T-cell (primary cell): ENCODE measurements at regions not wholly inside any gene's neighbourhood (a gene's known extent, or its start where the extent isn't known, plus 50 kb on each side); places are given as distances from the start of the nearest gene placed in this dataset.
"Not testable (repeated sequence)": the region's sequence is repeated elsewhere in the genome, so short reads cannot be mapped to it uniquely, and the experiment has no call there.

Experiments
- ATAC-seq, 4 experiments: fragments of 200-7000 bp in 3 of 4; fragments of 150-1000 bp in 1 of 4; cut with Tn5 transposase; replicated peaks in 1 of 4; 1 replicate in 3 of 4; 2 replicates in 1 of 4; pipeline ENCODE4 v1.10.0; 2021; ENCODE audit warnings: moderate library complexity in 3 of 4, mild to moderate bottlenecking in 2 of 4, moderate number of reproducible peaks in 1 of 4
- CTCF ChIA-PET, 2 donors: fragments of 300-600 bp; sonication (Branson Sonifier 250); formaldehyde crosslinking; loops; one replicate each; lab custom pipeline; 2022; ENCODE audit warnings: antibody characterized with exemption in 2 of 2; lab: Charles Lee
- POLR2A ChIA-PET, 2 donors: fragments of 300-600 bp; sonication (Branson Sonifier 250); formaldehyde crosslinking; loops; one replicate each; lab custom pipeline; 2022; ENCODE audit warnings: antibody characterized with exemption in 2 of 2; lab: Charles Lee
- DNase-seq, 35 experiments: peaks; one replicate each; pipeline versions ENCODE4 v3.0.0 to v3.0.0-alpha.2; 2013 to 2023
- H3K27ac ChIP-seq: one replicate; pipeline ENCODE4 v1.5.1; 2013; ENCODE audit warnings: low read length
- H3K27me3 ChIP-seq, 2 experiments: replicated peaks in 1 of 2; 1 replicate in 1 of 2; 2 replicates in 1 of 2; pipeline versions ENCODE4 v1.6.1 to v1.7.0; 2013; ENCODE audit warnings: low read length in 1 of 2, mixed read lengths in 1 of 2; ENCODE audit not compliant: control insufficient read depth in 2 of 2, insufficient read depth in 2 of 2; ENCODE audit errors: extremely low read depth in 1 of 2
- H3K36me3 ChIP-seq, 2 donors: 1 replicate in 1 of 2; 2 replicates in 1 of 2; pipeline versions ENCODE4 v1.6.1 to v1.7.0; 2013; ENCODE audit warnings: low read length in 1 of 2; ENCODE audit not compliant: control insufficient read depth in 2 of 2, insufficient read depth in 1 of 2; ENCODE audit errors: extremely low read depth in 1 of 2
- H3K4me1 ChIP-seq, 2 experiments: 1 replicate in 1 of 2; 2 replicates in 1 of 2; pipeline versions ENCODE4 v1.6.1 to v1.7.0; 2013; ENCODE audit warnings: low read length in 2 of 2, mixed read lengths in 1 of 2; ENCODE audit not compliant: insufficient read depth in 2 of 2, control insufficient read depth in 1 of 2; ENCODE audit errors: extremely low read depth in 1 of 2
- H3K4me3 ChIP-seq, 2 donors: 1 replicate in 1 of 2; 2 replicates in 1 of 2; pipeline versions ENCODE4 v1.5.1 to v1.7.0; 2013; ENCODE audit warnings: mild to moderate bottlenecking in 2 of 2, low read length in 1 of 2, moderate library complexity in 1 of 2; ENCODE audit not compliant: control insufficient read depth in 1 of 2; ENCODE audit errors: extremely low read depth in 1 of 2
- H3K9me3 ChIP-seq: 2 replicates; pipeline ENCODE4 v1.7.0; 2013
- H3K27ac Mint-ChIP-seq, 2 donors: one replicate each; pipeline ENCODE4 v1.8.0; 2020 to 2021; ENCODE audit warnings: mild to moderate bottlenecking in 2 of 2, mixed read lengths in 2 of 2
- H3K27me3 Mint-ChIP-seq, 2 donors: one replicate each; pipeline ENCODE4 v1.8.0; 2021 to 2022; ENCODE audit warnings: mixed read lengths in 2 of 2
- H3K36me3 Mint-ChIP-seq: one replicate; pipeline ENCODE4 v1.8.0; 2021; ENCODE audit warnings: mixed read lengths
- H3K4me1 Mint-ChIP-seq, 3 donors: one replicate each; pipeline ENCODE4 v1.8.0; 2020 to 2022; ENCODE audit warnings: mixed read lengths in 3 of 3, mild to moderate bottlenecking in 1 of 3
- H3K4me3 Mint-ChIP-seq, 3 donors: one replicate each; pipeline ENCODE4 v1.8.0; 2020 to 2022; ENCODE audit warnings: mild to moderate bottlenecking in 3 of 3, mixed read lengths in 3 of 3, moderate library complexity in 3 of 3
- H3K9me3 Mint-ChIP-seq, 3 donors: one replicate each; pipeline ENCODE4 v1.8.0; 2020 to 2022; ENCODE audit warnings: mixed read lengths in 3 of 3
- WGBS: methylation state at CpG from one replicate; pipeline ENCODE4 v1.1.5; 2013; ENCODE audit warnings: missing lambda C conversion rate; ENCODE audit not compliant: insufficient coverage; 5-methylcytosine and 5-hydroxymethylcytosine counted together

GRCh38 chr11:135019899-135020298, 607.9 kb upstream of the B3GAT1 start:
- no CpG with 5 or more reads among the region's 4 CpGs for WGBS
- POLR2A ChIA-PET = no interaction called here
- no peak for ATAC-seq

DNA sequence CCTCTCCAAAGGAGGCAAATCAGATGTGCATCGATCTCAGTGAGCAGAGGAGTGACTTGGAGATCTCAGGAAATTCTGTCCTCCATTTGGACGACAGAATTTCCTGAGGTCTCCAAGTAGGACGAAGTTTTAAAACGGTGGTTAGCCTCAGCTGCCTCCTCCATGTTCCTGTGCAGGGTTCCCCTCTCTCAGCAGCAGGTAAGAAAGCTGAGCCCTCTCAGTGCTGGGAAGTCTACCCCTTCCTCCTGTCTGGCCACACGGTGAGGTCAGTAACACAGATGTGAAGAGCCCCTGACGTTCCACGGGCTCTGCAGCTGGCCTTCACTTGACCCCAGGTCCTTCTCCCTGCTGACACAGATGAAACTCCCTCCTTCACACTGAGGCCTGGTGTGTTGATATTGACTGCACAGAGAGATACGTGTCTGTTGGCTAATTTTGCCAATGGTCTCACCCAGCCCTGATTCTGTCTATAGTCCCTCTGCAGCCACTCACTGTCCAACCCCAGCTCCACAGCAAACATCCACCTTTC, 607.4 kb upstream of the B3GAT1 start:
- no peak for ATAC-seq

More at GRCh38 chr11:135019899-135020298, 607.9 kb upstream of the B3GAT1 start:
- Mint-ChIP-seq H3K27me3 (peaks cover 7 to 12% of the 10 kb centered on the region in 2 donors), H3K4me3 (no peak overlapping the region), H3K36me3 (no peaks in the 10 kb centered on the region), H3K27ac (no peak overlapping the region), H3K9me3 (no peaks in the 10 kb centered on the region), H3K4me1 (no peaks in the 10 kb centered on the region)
- Histone ChIP-seq H3K4me1 (no peaks in the 10 kb centered on the region), H3K4me3 (no peak overlapping the region), H3K36me3 (no peaks in the 10 kb centered on the region), H3K27me3 (peaks cover 0 to 10% of the 10 kb centered on the region in 2 experiments), H3K9me3 (no peaks in the 10 kb centered on the region), H3K27ac (no peak overlapping the region)
- CTCF ChIA-PET = no interaction called here
- no peak for DNase-seq

DNA sequence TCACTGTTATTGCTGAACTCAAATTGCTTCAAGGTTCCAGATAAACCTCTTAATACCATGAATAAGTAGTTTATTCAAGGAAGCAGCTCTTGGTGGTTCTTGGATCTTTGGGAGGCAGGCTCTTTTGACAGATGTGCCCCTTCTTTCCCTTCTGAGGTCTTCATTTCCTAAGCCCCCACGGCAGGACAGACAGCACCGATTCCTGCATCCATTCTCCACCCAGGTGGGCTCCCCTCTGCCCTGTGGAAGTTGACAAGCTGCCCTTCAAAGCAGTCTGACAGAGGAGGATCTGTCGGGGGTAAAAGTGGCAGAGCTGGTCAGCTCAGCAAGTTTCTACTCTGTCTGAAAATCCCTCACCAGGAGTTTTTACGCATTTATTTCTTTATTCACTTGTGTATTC, 605.3 kb upstream of the B3GAT1 start:
- no peaks in the 10 kb centered on the region for H3K9me3 ChIP-seq
- peaks cover 0 to 7% (median 5%) of the 10 kb centered on the region in 3 donors for H3K9me3 Mint-ChIP-seq
- no peaks in the 10 kb centered on the region for H3K36me3 ChIP-seq
- peaks cover 22 to 33% of the 10 kb centered on the region in 2 donors for H3K27me3 Mint-ChIP-seq
- no peak overlapping the region for H3K4me3 Mint-ChIP-seq
- ChIA-PET CTCF (no interaction called here), POLR2A (no interaction called here)
- H3K27ac Mint-ChIP-seq = no peak overlapping the region
- no CpG with 5 or more reads among the region's 4 CpGs for WGBS
- no peaks in the 10 kb centered on the region for H3K4me1 ChIP-seq
- ATAC-seq (no peak), DNase-seq (no peak)
- peaks cover 0 to 10% of the 10 kb centered on the region in 2 experiments for H3K27me3 ChIP-seq
- no peaks in the 10 kb centered on the region for H3K4me1 Mint-ChIP-seq
- H3K36me3 Mint-ChIP-seq = no peaks in the 10 kb centered on the region
- no peak overlapping the region for H3K4me3 ChIP-seq
- H3K27ac ChIP-seq = no peak overlapping the region

More for the DNA sequence above, 607.4 kb upstream of the B3GAT1 start:
- H3K36me3 ChIP-seq = no peaks in the 10 kb centered on the region
- POLR2A ChIA-PET = no interaction called here
- no peaks in the 10 kb centered on the region for H3K4me1 ChIP-seq
- Mint-ChIP-seq H3K27ac (no peak overlapping the region), H3K27me3 (peaks cover 11 to 17% of the 10 kb centered on the region in 2 donors), H3K4me1 (no peaks in the 10 kb centered on the region), H3K9me3 (no peaks in the 10 kb centered on the region), H3K4me3 (no peak overlapping the region), H3K36me3 (no peaks in the 10 kb centered on the region)
- 60% methylated on average over 1 of the region's 8 CpGs for WGBS
- no peak overlapping the region for H3K4me3 ChIP-seq
- H3K9me3 ChIP-seq = no peaks in the 10 kb centered on the region
- DNase-seq = no peak
- peaks cover 0 to 10% of the 10 kb centered on the region in 2 experiments for H3K27me3 ChIP-seq
- CTCF ChIA-PET = no interaction called here
- H3K27ac ChIP-seq = no peak overlapping the region

GRCh38 chr11:135015966-135016365, 603.9 kb upstream of the B3GAT1 start:
- CTCF ChIA-PET = no interaction called here
- WGBS = 64% methylated on average over 2 of the region's 3 CpGs

GRCh38 chr11:135011313-135011712, 599.3 kb upstream of the B3GAT1 start:
- CTCF ChIA-PET, H3K4me3 ChIP-seq, H3K4me1 ChIP-seq, DNase-seq, H3K27me3 ChIP-seq, H3K4me3 Mint-ChIP-seq, H3K9me3 Mint-ChIP-seq, H3K36me3 ChIP-seq, H3K36me3 Mint-ChIP-seq, H3K27ac ChIP-seq, H3K9me3 ChIP-seq, ATAC-seq, H3K27ac Mint-ChIP-seq, POLR2A ChIA-PET, H3K4me1 Mint-ChIP-seq: not testable (repeated sequence)
- no CpG with 5 or more reads among the region's 2 CpGs for WGBS
- H3K27me3 Mint-ChIP-seq = peaks cover 25 to 41% of the 10 kb centered on the region in 2 donors

More at GRCh38 chr11:135015966-135016365, 603.9 kb upstream of the B3GAT1 start:
- DNase-seq = no peak
- Mint-ChIP-seq H3K27me3 (peaks cover 24 to 33% of the 10 kb centered on the region in 2 donors), H3K36me3 (no peaks in the 10 kb centered on the region), H3K27ac (no peak overlapping the region), H3K4me3 (no peak overlapping the region), H3K9me3 (peaks cover 0 to 7% (median 5%) of the 10 kb centered on the region in 3 donors), H3K4me1 (no peaks in the 10 kb centered on the region)
- no peaks in the 10 kb centered on the region for H3K9me3 ChIP-seq
- H3K4me3 ChIP-seq = no peak overlapping the region
- no peak overlapping the region for H3K27ac ChIP-seq
- peaks cover 0 to 10% of the 10 kb centered on the region in 2 experiments for H3K27me3 ChIP-seq
- no peaks in the 10 kb centered on the region for H3K4me1 ChIP-seq
- POLR2A ChIA-PET = no interaction called here
- H3K36me3 ChIP-seq = no peaks in the 10 kb centered on the region
- no peak for ATAC-seq

DNA sequence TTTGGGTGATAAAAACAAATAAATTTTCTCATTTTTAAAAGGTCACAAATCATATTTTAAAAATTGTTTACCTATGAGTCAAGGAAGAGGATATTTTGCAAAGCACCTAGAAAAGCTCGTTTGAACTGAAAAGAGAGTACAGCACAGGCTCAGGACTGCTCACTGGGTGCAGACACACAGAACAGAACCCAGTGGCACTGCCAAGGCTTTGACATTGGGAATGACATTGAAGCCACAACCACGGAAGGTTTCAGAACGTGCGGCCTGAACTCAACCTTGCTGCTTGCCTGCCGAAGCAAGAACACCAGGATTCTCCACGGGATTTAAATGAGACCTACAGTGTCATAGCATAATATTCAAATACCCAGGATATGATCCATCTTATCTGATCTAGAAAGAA, 597.1 kb upstream of the B3GAT1 start:
- CTCF ChIA-PET = no interaction called here
- ATAC-seq (no peak), DNase-seq (no peak)
- POLR2A ChIA-PET = no interaction called here
- no peak overlapping the region for H3K4me3 ChIP-seq
- peaks cover 0 to 14% of the 10 kb centered on the region in 2 experiments for H3K27me3 ChIP-seq
- Mint-ChIP-seq H3K4me1 (no peaks in the 10 kb centered on the region), H3K36me3 (no peaks in the 10 kb centered on the region), H3K27ac (no peak overlapping the region), H3K27me3 (peaks cover 25 to 35% of the 10 kb centered on the region in 2 donors), H3K4me3 (no peak overlapping the region), H3K9me3 (peaks cover 0 to 7% (median 5%) of the 10 kb centered on the region in 3 donors)
- no peaks in the 10 kb centered on the region for H3K4me1 ChIP-seq
- H3K9me3 ChIP-seq = no peaks in the 10 kb centered on the region
- WGBS = 62% methylated on average over 6 of the region's 6 CpGs
- no peaks in the 10 kb centered on the region for H3K36me3 ChIP-seq
- no peak overlapping the region for H3K27ac ChIP-seq
